NCI-H526 (cell line): ENCODE measurements at regions not wholly inside any gene's neighbourhood (a gene's known extent, or its start where the extent isn't known, plus 50 kb on each side); places are given as distances from the start of the nearest gene placed in this dataset.

ENCODE experiments used
- DNase-seq, 2 experiments: peaks; one replicate each; lab custom pipeline; 2025; lab: John Stamatoyannopoulos, UW

DNA sequence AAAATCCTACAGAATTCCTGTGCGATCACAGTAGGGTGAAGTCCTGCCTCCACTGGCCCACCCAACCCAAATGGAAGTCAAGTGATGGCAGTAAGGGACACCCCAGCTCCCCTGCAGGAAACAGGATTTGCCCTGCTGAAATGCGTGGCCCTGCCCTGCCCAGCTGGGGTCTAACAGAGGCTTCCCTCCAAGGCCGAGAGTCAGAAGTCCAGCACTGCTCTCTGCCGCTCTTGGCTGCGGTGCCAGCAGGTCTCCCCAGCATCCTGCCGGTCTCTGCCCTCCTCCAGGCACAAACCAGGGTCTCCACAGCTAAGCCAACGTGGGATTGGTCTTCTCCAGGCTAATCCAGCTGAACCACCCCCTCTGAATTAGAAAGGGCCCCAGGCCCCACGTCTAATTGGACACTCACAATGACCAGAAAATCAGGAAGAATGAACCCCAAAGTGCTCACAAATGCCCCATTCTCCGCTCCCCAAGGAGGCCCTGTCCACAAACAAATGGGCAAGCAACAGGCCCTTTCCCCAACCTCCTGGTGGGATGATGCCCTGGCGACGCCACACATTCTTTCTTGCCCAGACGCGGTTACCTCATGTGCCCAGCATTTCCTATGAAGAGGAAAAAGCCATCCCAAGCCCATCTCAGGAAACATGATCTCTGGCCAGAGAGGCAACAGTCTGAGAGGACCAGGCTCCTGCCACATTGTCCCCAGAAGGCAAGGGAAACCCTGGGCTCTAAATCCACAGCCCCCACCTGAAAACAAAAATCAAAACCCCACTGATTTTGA is 117.2 kb downstream of the BANF2 start:
- DNase-seq, result no peak

GRCh38 chr20:17811628-17811965 is 111.8 kb downstream of the BANF2 start:
- peak in 1 of 2 experiments; percentile 10 for DNase-seq

DNA sequence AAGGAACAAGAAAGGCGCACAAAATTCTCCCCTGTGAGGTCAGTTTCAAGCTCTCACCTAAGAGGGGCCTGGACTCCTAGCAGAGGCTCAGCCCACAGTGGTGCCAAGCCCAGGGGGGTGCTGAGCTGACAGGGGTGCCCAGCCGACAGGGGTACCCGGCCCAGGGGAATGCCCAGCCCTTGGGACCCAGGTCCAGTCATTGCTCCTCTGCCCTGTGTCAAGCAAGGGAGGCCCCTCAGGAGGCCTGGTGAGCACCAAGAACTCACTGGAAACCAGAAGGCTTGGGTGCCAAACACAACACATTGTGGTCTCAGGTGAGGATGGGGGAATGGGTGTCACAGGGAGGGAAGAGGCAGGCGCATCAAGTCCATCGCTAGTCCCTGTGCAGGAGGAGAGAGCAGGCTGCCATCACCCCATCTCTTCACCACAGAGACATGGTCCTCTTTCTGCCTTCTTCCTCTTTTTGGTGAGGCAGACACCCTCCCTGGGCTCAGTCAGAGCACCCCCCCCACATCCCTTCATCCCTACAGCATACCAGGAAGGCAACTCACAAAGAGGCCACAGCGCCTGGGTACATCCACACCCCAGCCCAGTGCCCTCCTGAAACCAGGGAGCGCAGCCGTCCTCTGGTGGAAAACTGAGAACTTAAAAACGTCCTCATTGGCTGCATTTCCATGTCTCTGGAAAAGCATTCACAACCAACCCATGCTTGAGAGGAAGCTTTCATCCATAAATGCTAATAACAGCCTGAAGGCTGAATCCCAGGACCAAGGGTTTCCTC is 111.3 kb downstream of the BANF2 start:
- DNase-seq, result no peak

GRCh38 chr20:17810062-17810631 is 110.4 kb downstream of the BANF2 start:
- no peak for DNase-seq

DNA sequence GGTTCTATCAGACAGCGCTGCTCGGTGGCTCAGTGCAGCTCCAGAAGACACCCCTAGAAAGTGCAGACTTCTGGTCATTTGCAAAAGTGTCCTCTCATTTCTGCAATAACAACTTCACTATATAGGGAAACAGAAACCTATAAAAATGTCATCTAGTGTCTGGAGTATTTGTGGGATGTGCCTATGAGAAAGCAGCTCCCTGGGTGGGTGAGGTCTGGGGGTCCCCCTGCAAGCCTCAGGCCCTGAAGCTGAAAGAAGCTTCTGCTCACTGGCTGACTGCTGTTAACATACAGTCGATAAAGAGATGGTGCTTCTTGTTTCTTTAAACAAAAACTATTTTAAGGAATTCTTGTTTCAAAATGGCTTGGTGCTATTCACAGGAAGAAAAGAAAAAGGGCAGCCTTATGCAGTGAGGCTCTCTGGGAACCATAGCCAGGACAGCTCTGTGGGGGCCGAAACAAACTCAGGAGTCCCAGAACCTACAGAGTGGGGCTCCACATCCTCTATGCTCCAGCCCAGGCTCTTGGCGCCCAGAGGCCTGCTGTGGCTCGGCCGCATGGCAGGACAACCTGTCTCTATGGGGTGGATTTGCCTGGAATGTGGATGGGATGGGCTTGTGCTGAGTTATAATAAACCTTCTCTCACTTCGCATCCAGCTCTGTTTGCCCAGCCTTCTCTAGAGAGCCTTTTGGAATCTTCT is 109.7 kb downstream of the BANF2 start:
- DNase-seq, result no peak

DNA sequence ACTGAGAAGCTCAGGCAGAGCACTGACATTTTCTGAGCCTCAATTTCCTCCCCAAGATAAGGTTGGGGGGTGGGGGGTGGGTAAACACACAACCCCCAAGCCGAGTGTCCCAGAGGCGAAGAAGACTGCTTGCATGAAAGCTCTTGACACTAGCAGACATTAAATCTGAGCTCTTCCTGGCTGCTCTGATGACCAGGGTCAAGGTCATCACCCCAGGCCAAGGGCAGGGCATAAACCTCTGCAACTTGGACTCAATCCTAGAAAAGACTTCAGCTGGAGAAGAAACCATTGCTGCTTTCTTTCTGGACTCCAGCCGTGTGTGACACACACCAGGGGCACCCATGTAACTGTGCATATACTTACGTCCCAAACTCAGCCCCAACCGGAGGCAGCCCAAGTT is 109.0 kb downstream of the BANF2 start:
- DNase-seq, result no peak

DNA sequence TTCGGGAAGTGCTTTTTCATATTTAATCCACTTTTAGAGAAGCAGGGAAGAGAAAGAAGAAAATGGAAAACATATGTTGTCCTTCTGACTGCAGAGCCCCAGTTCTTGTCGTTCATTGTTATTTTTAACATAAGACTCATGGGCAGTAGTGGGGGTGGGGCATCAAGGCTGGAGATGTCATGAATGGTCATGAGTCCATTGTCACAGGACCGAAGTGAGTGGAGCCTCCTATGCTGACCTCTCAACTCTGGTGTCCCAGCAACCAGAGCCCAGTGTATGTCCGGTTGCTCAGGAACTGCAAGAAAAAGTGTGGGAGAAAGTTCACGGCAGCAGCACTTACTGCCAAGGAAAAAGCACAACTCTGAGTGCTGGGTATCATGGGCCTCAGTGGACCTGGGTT is 108.6 kb downstream of the BANF2 start:
- no peak for DNase-seq

- DNase-seq, result no peak
Measured at GRCh38 chr20:17807651-17808050, 107.9 kb downstream of the BANF2 start.

DNA sequence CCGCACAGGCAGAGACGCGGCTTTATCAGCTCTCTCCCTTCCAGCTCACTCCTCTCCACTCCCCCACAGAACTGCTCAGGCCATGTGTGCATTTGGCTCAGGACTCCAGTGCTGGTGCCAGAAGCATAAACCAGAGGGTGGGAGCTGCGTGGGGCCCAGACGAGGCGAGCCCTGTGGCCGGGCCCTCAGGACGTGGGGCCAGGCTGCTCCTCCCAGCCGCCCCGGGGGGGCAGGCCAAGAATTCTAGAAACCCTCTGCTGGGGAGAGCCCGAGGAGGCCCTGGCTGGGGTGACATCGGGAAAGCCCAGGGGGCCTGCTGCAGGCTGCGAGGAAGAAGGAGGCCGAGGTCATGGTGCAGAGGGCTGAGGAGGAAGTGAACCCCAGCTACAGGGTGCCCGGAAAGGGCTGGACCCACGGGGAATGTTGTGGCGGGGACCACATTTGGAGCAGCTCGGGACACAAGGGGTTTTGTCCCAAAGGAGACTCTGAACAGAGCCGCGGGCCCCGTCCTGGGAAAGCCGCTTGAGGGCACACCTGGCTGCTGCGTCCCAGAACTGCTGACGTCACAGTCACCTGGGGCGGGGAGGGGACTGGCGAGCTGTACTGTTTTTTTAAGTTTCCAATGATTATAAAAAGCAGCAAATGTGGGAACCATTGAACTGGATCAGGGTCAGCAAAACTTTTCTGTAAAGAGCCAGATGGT is 107.1 kb downstream of the BANF2 start:
- no peak for DNase-seq

- no peak for DNase-seq
Measured at GRCh38 chr20:17806107-17806506, 106.3 kb downstream of the BANF2 start.

DNA sequence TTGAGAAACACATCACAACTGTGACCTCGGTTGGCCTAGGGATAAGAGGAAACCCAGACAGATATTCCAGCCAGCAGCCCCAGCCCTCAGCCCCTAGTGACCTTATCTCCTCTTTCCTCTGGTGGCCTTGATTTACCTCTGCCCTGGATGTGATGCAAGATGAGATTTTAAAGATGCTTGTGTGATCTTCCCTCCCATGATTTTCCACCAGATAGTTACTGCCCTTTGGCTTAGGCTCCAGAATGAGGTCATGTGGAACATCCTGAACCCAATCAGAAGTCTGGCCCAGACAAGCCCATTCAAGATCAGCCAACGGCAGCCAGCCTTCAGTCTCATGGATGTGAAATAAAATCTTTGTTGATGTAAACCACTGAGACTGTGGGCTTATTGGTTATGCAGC is 104.0 kb downstream of the BANF2 start:
- DNase-seq, result no peak

DNA sequence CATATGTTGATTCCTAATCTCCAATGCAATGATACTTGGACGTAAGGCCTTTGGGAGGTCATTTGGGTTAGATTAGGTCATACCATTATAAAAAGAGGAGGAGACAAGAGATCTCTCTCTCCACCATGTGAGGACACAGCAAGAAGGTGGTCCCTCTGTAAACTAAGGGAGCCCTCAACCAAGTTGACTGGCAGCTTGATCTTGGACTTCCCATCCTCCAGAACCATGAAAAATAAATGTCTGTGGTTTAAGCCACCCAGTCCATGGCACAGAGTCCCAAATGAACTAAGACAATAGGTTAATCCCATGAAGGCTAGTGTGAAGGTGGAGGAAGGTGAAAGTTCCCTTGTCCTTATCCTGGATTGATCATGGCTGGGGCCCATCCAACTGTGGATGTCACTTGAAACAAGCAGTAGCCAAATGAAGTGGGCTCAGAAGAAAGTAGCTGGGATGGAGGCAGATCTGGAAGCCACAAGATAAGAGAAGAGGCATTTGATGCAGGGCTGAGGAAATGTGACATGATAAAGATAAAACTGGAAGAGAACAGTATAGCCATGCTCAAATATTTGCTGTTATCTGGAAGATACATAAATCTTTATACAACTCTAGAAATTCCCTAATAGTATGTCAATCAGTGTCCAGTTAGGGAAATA is 99.9 kb downstream of the BANF2 start:
- DNase-seq, result no peak

- no peak for DNase-seq
Measured at GRCh38 chr20:17798601-17799000, 98.8 kb downstream of the BANF2 start.

GRCh38 chr20:17797579-17797978 is 97.8 kb downstream of the BANF2 start:
- no peak for DNase-seq

GRCh38 chr20:17797161-17797560 is 97.4 kb downstream of the BANF2 start:
- DNase-seq, result no peak

DNA sequence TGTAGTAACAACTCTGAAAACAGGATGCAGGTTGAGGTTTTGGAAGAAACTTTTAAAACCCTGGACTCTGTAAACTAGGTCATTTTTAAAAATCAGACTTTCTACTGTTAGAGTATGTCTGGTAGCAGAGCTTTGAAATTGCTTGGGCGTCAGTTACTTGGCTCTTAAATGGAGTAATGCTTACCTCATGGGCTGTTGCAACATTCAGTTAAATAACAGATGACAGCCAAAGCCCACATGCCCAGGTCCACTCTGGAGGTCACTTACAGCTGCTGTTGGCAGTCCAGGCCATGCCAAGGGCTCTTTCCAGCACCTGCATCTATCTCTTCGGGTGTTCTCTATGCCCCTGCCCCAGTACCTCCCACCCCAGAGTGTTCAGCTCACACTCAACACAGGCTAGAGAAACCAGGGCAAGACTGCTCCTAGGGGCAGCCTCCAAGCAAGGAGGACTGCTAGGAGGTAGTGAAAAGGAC is 96.4 kb downstream of the BANF2 start:
- DNase-seq, result no peak

DNA sequence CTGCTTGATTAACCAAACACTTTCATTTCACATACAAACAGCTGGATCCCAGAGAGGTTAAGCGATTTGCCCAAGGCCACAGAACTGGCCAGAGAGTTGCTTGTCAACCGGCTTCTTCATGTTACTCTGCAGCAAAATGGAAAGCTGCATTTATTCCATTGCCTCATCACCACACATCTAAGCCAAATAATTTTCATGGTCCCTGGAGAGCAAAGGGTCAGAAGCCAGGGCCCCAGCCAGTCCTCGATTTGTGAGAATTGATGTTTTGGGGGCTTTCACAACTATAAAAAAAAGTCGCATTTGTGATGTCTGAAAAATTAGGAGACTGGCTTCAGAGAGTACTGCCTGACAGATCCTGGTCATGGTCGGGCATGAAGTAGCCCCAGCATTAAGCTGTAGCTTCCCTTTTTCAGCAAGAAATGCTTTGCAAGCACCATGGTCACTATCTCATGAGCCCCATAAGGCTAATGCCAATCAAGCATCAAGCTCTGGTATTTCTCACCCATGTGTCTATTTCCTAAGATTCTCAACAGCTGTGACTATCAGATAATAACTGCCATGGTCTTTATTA is 95.8 kb downstream of the BANF2 start:
- no peak for DNase-seq

- DNase-seq, result no peak
Measured at GRCh38 chr20:17795003-17795402, 95.2 kb downstream of the BANF2 start.

GRCh38 chr20:17794400-17794799 is 94.6 kb downstream of the BANF2 start:
- DNase-seq, result no peak

- no peak for DNase-seq
Measured at GRCh38 chr20:17793986-17794385, 94.2 kb downstream of the BANF2 start.

DNA sequence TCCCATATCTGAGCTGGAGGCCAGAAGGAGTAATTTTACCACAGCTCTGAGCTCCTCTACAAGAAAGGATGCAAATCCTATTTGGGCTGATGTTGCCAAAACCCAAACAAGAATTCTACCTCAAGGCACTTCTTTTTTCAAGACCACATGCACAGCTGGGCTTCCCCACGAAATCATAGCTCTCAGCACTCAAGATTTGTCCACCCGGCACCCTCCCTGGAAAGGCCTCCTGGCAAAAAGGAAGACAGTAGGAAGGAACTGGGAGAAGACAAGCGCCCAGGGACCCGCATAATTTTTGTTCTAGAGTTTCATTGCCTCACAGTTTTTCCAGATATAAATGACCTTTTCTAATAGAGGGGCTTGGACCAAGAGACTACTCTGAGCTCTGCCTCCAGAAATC is 90.5 kb downstream of the BANF2 start:
- DNase-seq, result no peak
